Anterior cingulate cortex (tissue), 58 donors: ENCODE measurements at regions not wholly inside any gene's neighbourhood (a gene's known extent, or its start where the extent isn't known, plus 50 kb on each side); places are given as distances from the start of the nearest gene placed in this dataset.

Experiments used
- DNase-seq, 58 donors: peaks; one replicate each; lab custom pipeline; 2025; lab: John Stamatoyannopoulos, UW

DNA sequence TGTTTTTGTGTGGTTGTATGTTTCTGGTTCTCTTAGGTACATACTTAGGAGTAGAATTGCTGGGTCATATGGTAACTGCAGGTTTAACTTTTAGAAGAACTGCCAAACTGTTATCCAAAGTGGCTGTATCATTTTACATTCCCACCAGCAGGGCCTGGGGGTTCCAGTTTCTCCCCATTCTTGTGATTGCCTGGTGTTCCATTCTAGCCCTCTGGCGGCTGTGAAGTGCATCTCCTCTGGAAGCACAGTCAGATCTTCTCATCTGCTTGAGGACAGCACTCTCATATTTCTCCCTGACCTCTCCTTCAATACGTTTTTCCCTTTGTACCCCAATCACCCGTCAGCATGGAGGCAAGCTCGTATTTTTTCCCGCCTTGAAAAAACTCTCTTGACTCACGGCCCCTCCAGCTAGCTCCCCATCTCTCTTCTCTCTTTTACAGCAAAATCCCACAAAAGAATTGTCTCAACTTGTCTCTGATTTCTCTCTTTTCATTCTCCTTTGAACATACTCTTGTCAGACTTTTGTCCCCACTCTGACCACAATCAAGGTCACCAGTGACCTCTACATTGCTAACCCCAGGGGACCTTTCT lies 56.8 kb upstream of the THY1 start:
- no peak for DNase-seq

- DNase-seq = no peak
Measured at GRCh38 chr11:119478711-119479285, 55.8 kb upstream of the THY1 start.

GRCh38 chr11:119476666-119477331 lies 53.8 kb upstream of the THY1 start:
- DNase-seq = no peak

DNA sequence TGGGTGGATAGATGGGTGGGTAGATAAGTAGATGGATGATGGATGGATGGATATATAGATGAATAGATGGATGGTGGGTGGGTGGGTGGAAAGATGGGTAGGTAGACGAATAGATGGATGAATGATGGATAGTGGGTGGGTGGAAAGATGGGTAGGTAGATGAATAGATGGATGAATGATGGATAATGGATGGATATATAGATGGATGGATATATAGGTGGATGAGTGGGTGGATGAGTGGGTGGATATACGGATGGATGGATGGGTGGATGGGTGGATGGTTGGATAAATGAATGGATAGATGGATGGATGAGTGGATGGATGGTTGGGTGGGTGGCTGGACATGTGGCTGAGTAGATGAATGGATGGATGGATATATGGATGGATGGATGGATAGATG lies 53.1 kb upstream of the THY1 start:
- DNase-seq = no peak

DNA sequence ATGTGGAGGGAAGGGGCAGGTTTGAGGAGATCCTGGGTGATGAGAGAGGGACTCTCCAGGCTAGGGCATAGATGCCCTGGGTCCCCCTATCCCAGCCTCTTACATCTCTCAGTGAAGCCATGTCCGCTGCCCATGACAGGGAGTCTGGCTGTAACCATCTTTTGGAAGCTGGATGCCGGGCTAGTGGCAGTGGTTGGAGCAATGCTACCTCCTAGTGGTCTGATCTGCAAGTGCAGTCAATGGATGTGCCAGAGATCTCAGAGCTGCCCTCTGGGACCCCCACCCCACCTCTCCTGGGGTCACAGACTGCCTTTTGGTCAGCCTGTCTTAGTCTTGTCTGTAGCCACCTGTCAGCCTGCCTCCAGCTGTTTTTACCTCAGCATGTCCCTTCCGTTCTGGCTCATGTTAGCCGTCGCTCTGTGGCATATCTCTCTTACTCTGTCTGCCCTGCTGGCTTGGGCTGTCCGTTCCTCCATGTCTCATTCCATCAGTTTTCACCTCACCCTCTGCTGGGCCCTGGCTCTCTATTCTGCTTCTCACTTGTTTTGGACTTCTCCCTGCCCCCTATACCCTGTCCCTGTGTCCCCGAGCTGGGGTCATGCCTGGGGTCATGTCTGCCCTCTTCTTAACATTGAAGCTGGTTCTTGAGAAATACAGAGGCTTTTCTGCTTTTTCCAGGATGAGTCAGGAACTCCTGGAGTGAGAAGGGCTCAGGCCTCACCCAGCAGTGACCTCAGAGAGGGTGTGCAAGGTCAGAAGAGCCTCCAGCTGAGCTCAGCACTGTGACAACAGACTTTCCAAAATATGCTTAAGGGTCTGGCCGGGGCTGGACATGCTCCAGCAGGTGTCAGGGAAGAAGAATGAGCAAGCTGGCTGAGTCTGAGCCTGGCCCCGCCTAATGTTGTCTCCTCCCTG lies 52.0 kb upstream of the THY1 start:
- DNase-seq = peak in 54 of 58 donors; percentile 13 to 81 (median 56)

DNA sequence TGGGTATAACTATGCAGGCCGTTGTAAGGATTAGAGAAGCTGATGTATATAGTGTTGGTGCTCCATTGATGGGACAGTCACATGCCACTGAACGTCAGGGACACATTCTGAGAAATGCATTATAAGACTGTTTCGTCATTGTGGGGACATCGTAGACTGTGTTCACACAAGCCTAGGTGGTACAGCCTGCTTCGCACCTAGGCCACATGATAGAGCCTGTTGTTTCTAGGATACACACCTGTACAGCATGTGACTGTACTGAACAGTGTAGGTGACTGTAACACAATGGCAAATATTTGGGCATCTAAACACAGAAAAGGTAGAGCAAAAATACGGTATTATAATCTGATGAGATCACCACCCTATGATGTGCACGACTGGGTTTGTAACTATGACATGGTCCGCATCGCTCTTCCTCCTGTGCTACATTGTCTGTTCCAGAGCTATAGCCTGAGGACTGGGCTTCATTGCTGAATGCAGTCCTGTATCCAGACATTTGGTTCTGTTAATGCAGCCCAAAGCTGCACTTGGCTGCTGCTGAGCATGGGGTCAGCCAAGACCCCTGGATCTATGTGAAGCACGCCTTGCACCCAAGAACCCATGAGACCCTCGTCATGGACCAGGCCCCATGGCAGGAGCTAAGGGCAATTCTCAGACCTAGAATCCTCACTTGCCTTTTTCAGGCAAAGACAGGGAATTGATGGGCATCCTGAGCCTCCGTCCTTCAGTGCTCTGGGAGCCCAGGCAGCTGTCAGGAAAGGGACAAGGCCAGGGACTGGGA lies 51.1 kb upstream of the THY1 start:
- DNase-seq = no peak

DNA sequence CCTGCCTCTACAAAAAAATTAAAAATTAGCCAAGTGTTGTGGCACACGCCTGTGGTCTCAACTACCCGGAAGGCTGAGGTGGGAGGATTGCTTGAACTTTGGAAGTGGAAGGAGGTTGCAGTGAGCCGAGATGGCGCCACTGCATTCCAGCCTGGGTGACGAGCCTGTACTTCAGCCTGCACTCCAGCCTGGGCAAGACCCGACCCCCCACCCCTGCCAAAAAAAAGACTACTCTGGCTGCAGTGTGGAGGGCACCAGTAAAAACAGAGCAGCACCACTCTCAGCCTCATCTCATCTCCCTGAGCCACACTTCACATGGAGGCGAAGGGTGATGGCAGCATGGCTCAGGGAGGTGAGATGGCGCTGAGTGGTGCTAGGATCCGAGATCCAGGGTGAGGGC lies 50.3 kb upstream of the THY1 start:
- DNase-seq = no peak

DNA sequence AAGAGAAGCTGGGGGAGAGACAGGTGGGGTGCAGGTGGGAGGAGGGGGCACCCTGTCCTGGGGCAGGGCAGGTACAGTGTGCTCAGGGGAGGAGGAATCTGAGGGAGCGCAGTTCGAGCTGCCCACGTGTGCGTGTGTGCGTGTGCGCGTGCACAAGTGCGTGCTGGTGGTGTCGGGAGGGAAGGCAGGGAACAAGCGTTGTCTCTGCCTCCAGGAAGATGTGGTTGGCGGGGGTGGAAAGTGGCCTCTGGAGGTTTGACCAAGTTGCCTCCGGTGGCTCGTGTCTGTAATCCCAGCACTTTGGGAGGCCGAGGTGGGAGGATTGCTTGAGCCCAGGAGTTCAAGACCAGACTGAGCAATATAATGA lies 49.9 kb upstream of the THY1 start:
- DNase-seq = no peak
